ENCODE measurements at regions not wholly inside any gene's neighbourhood (a gene's known extent, or its start where the extent isn't known, plus 50 kb on each side); places are given as distances from the start of the nearest gene placed in this dataset.
"Not testable (repeated sequence)": the region's sequence is repeated elsewhere in the genome, so short reads cannot be mapped to it uniquely, and the experiment has no call there.

DNA sequence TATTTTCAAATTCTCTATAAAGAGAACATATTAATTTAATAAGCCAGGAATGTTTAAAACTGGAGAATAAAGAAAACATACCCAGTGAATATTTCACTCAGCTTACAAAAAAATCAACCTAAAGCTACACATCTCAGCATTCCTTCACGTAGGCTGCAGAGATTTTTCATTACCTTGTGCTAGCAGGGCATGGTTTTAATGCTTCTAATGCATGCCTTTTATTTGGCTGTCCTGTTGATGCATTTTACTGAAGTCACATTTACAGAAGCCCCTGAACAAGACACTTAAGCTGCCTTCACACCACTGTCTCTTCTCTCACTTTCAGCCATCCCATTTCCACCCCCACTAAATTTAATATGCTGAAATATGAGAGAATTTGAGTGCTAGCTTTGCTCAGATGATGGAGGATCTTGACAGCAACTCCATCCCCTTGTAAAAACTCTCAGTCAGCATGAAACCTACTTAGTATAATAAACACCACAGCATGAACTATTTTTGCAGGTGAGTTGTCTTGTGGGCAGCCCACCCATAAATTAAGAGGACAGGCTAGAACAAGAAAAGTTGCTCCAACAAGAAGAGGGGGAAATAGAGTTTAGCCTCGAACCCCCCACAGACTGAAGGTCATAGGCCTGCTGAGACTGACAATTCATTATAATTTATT is 159.4 kb downstream of the SIM1 start:
- DNase-seq (ENCODE audit: low read depth), result no peak
- no peak for TF ChIP-seq CTCF (conservative IDR thresholded peaks at IDR 0.05; ENCODE audit: low read depth, low read length)

GRCh38 chr6:100304575-100304974 is 160.1 kb downstream of the SIM1 start:
- no peak for TF ChIP-seq CTCF (conservative IDR thresholded peaks at IDR 0.05; ENCODE audit: low read depth, low read length)

More for the DNA sequence above, 159.4 kb downstream of the SIM1 start:
- H3K4me3 ChIP-seq (ENCODE audit: low read depth, low read length), result no peak overlapping the region

GRCh38 chr6:100301731-100302130 is 163.0 kb downstream of the SIM1 start:
- no peak overlapping the region for H3K4me3 ChIP-seq (ENCODE audit: low read depth, low read length)
- DNase-seq (ENCODE audit: low read depth), result no peak
- TF ChIP-seq CTCF (conservative IDR thresholded peaks at IDR 0.05; ENCODE audit: low read depth, low read length), result no peak

More at GRCh38 chr6:100304575-100304974, 160.1 kb downstream of the SIM1 start:
- peak; percentile 18 for DNase-seq (ENCODE audit: low read depth)
- H3K4me3 ChIP-seq (ENCODE audit: low read depth, low read length), result no peak overlapping the region

DNA sequence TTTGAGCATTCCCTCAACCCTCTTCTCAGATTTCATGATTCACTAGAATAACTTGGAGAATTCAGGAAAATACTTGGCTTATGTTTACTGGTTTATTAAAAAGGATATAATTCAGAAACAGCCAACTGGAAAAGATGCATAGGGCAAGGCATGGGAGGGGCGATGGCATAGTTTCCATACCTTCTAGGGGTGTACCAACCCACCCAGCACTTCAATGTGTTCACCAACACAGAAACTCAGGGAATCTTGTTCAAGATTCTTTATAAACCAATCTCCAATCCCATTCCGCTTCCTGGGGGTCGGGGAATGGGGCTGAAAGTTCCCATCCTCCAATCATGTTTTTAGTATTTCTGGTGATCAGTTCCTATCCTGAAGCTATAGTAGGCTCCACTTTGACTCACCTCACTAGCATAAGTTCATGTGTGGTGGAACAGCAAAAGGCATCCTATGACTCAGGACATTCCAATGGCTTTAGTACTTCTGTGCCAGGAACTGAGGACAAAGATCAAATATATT is 164.4 kb downstream of the SIM1 start:
- no peak overlapping the region for H3K4me3 ChIP-seq (ENCODE audit: low read depth, low read length)
- peak; percentile 97 for DNase-seq (ENCODE audit: low read depth)
- no peak for TF ChIP-seq CTCF (conservative IDR thresholded peaks at IDR 0.05; ENCODE audit: low read depth, low read length)

DNA sequence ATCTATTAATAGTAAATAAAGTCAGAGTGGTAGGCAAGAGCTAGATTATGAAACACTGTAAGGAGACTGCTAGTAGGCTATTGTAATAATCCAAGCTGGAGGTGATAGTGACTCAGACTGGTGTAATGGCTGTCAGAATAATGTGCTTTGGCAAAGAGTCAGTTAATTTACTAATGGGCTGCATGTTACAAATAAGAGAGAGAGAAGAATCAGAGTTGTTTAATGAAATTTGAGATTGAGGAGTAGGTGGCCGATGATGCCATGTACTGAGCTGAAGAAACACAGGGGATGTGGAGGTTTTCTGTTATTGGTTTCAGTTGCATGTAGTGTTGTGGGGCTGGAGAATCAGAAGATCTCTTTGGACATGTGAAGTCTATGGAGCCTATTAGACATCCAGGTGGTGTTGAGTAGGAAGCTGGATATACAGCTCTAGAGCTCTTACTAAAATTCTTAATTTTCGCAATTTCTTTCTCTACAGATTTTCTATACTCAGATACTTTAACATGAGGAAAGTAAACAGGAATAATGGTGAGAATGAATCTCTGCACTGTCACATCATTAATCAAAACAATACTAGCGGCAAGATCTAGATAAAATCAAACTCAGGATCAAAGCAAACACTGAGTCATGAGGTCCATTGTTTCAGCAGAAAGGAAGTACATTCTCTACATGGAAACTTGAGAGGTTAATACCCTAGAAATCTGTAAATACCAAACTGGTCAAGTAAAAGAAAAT is 167.7 kb downstream of the SIM1 start:
- DNase-seq (ENCODE audit: low read depth), result peak; percentile 76
- H3K4me3 ChIP-seq (ENCODE audit: low read depth, low read length), result no peak overlapping the region
- no peak for TF ChIP-seq CTCF (conservative IDR thresholded peaks at IDR 0.05; ENCODE audit: low read depth, low read length)

DNA sequence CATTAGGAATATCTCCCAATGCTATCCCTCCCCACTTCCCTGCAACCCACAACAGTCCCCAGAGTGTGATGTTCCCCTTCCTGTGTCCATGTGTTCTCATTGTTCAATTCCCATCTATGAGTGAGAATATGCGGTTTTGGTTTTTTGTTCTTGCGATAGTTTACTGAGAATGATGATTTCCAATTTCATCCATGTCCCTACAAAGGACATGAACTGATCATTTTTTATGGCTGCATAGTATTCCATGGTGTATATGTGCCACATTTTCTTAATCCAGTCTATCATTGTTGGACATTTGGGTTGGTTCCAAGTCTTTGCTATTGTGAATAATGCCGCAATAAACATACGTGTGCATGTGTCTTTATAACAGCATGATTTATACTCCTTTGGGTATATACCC is 169.5 kb downstream of the SIM1 start:
- not testable (repeated sequence) for H3K4me3 ChIP-seq (ENCODE audit: low read depth, low read length); DNase-seq (ENCODE audit: low read depth)

DNA sequence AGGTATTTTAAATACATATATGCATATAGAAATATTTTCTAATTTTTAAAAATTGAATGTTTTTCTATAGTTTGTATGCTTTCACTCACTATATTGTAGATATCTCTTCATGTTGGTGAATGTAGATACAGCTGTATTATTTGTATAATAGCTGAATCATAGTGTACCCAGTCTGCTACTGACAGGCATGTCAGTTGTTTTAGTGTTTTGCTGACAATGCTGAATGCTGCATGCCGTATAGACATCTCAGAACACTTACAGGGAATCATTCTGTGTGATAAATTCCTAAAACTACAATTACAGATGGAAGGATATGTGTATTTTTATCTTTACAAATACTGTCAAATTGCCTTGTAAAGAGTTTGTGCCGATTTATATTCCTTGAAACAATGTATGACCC is 175.4 kb downstream of the SIM1 start:
- no peak for DNase-seq (ENCODE audit: low read depth)
- TF ChIP-seq CTCF (conservative IDR thresholded peaks at IDR 0.05; ENCODE audit: low read depth, low read length), result no peak
- no peak overlapping the region for H3K4me3 ChIP-seq (ENCODE audit: low read depth, low read length)

All from choroid plexus epithelial cell (primary cell).